IMR-90 (cell line): ENCODE measurements at regions not wholly inside any gene's neighbourhood (a gene's known extent, or its start where the extent isn't known, plus 50 kb on each side); places are given as distances from the start of the nearest gene placed in this dataset.

Source experiments
- ATAC-seq: fragments of 200-7000 bp; cut with Tn5 transposase; 2 replicates; pipeline ENCODE4 v1.9.1; 2020; ENCODE audit warnings: low read depth, mild to moderate bottlenecking, moderate library complexity
- BruUV-seq: library from RNA; stranded (reverse); fragments of 400-500 nt; replicated peaks from 2 replicates; lab custom pipeline; 2021; lab: Mats Ljungman, UMichigan
- CTCF ChIA-PET: fragments of 300-600 bp; formaldehyde crosslinking; extraction: SDS; loops from one replicate; lab custom pipeline; 2021; ENCODE audit warnings: antibody characterized with exemption; lab: Yijun Ruan, JAX
- POLR2A ChIA-PET: fragments of 300-600 bp; sonication (Branson Sonifier 250); formaldehyde crosslinking; loops from one replicate; lab custom pipeline; 2022; ENCODE audit warnings: antibody characterized with exemption; ENCODE audit not compliant: unreplicated experiment; lab: Charles Lee
- DNase-seq: peaks from one replicate; pipeline ENCODE4 v3.0.0; 2013
- H2AFZ ChIP-seq: replicated peaks from 2 replicates; pipeline ENCODE3; 2013; ENCODE audit warnings: low read length, mild to moderate bottlenecking; ENCODE audit not compliant: poor library complexity
- H2AK5ac ChIP-seq: 2 replicates; pipeline ENCODE4 v1.6.1; 2013; ENCODE audit warnings: low read depth, low read length, inconsistent platforms
- H2AK9ac ChIP-seq: replicated peaks from 2 replicates; pipeline ENCODE3; 2013; ENCODE audit warnings: mild to moderate bottlenecking, low read depth, low read length, moderate library complexity; ENCODE audit not compliant: poor library complexity
- H2BK120ac ChIP-seq: 2 replicates; pipeline ENCODE4 v1.6.1; 2013; ENCODE audit warnings: low read depth, low read length, inconsistent platforms
- H2BK15ac ChIP-seq: 3 replicates; pipeline ENCODE4 v1.6.1; 2013; ENCODE audit warnings: low read depth, low read length, inconsistent platforms
- H2BK20ac ChIP-seq: 2 replicates; pipeline ENCODE4 v1.6.1; 2013; ENCODE audit warnings: low read depth, mild to moderate bottlenecking, inconsistent platforms, low read length, moderate library complexity
- H2BK5ac ChIP-seq: 2 replicates; pipeline ENCODE4 v1.6.1; 2013; ENCODE audit warnings: mild to moderate bottlenecking, low read depth, low read length, inconsistent platforms; ENCODE audit not compliant: poor library complexity, severe bottlenecking
- H3K14ac ChIP-seq: replicated peaks from 2 replicates; pipeline ENCODE4 v1.6.1; 2013; ENCODE audit warnings: low read depth, low read length, inconsistent platforms
- H3K18ac ChIP-seq: 2 replicates; pipeline ENCODE4 v1.6.1; 2013; ENCODE audit warnings: low read depth, low read length, control low read depth
- H3K23ac ChIP-seq: 2 replicates; pipeline ENCODE4 v1.6.1; 2013; ENCODE audit warnings: low read depth, low read length, inconsistent platforms
- H3K27ac ChIP-seq: 2 replicates; pipeline ENCODE4 v1.5.1; 2013; ENCODE audit warnings: mild to moderate bottlenecking, control low read depth, low read length; ENCODE audit not compliant: insufficient read depth
- H3K27me3 ChIP-seq: 2 replicates; pipeline ENCODE4 v1.6.1; 2013; ENCODE audit warnings: low read length; ENCODE audit not compliant: control insufficient read depth, insufficient read depth
- H3K36me3 ChIP-seq: 2 replicates; pipeline ENCODE4 v1.6.1; 2013; ENCODE audit warnings: low read length, mixed read lengths; ENCODE audit not compliant: control insufficient read depth, insufficient read depth
- H3K4ac ChIP-seq: 2 replicates; pipeline ENCODE4 v1.6.1; 2013; ENCODE audit warnings: low read depth, low read length, inconsistent platforms
- H3K4me1 ChIP-seq: 2 replicates; pipeline ENCODE4 v1.6.1; 2013; ENCODE audit warnings: low read length, mixed read lengths; ENCODE audit not compliant: control insufficient read depth, insufficient read depth
- H3K4me2 ChIP-seq: 2 replicates; pipeline ENCODE4 v1.6.1; 2013; ENCODE audit warnings: low read depth, mild to moderate bottlenecking, control low read depth, low read length, moderate library complexity
- H3K4me3 ChIP-seq: 2 replicates; pipeline ENCODE4 v1.5.1; 2013; ENCODE audit warnings: low read depth, mild to moderate bottlenecking, control low read depth, low read length, moderate library complexity; ENCODE audit not compliant: insufficient read depth
- H3K56ac ChIP-seq: 2 replicates; pipeline ENCODE4 v1.6.1; 2013; ENCODE audit warnings: low read length, inconsistent platforms; ENCODE audit not compliant: insufficient read depth; ENCODE audit errors: extremely low read depth
- H3K79me1 ChIP-seq, 2 experiments: 2 replicates each; pipeline ENCODE4 v1.6.1; 2013; ENCODE audit warnings: low read length in 2 of 2, inconsistent platforms in 1 of 2, low read depth in 1 of 2
- H3K9ac ChIP-seq: 2 replicates; pipeline ENCODE4 v1.6.1; 2013; ENCODE audit warnings: low read depth, low read length, control low read depth
- H3K9me1 ChIP-seq: 2 replicates; pipeline ENCODE4 v1.6.1; 2013; ENCODE audit warnings: low read length, inconsistent platforms; ENCODE audit not compliant: insufficient read depth
- H3K9me3 ChIP-seq: 2 replicates; pipeline ENCODE4 v1.6.1; 2013; ENCODE audit warnings: low read length; ENCODE audit not compliant: control insufficient read depth, insufficient read depth
- H4K20me1 ChIP-seq: 2 replicates; pipeline ENCODE4 v1.6.1; 2013; ENCODE audit warnings: low read length, inconsistent platforms; ENCODE audit not compliant: insufficient read depth
- H4K5ac ChIP-seq: 2 replicates; pipeline ENCODE4 v1.6.1; 2013; ENCODE audit warnings: mild to moderate bottlenecking, low read depth, low read length, control low read depth
- H4K8ac ChIP-seq, 2 experiments: 2 replicates each; pipeline ENCODE4 v1.6.1; 2013; ENCODE audit warnings: low read depth in 2 of 2, low read length in 2 of 2, control low read depth in 1 of 2, inconsistent platforms in 1 of 2
- H4K91ac ChIP-seq: 2 replicates; pipeline ENCODE4 v1.6.1; 2013; ENCODE audit warnings: low read depth, low read length, inconsistent platforms; ENCODE audit not compliant: insufficient read depth
- BHLHE40 ChIP-seq: fragments of 150-350 bp; IDR thresholded peaks from 2 replicates; pipeline ENCODE4 v1.6.1; 2016; ENCODE audit warnings: mild to moderate bottlenecking, low read depth, low read length
- CEBPB ChIP-seq: IDR thresholded peaks from 2 replicates; pipeline ENCODE4 v1.6.1; 2012; ENCODE audit warnings: low read depth, low read length, improper control_type of control experiment
- CHD1 ChIP-seq: IDR thresholded peaks from 2 replicates; pipeline ENCODE4 v1.6.1; 2012; ENCODE audit warnings: low read depth, low read length, improper control_type of control experiment
- ELK1 ChIP-seq: fragments of 150-350 bp; IDR thresholded peaks from 2 replicates; pipeline ENCODE4 v1.6.1; 2016; ENCODE audit warnings: low read depth, mild to moderate bottlenecking, low read length, moderate library complexity, borderline replicate concordance
- FOS ChIP-seq: fragments of 150-350 bp; IDR thresholded peaks from 2 replicates; pipeline ENCODE4 v1.6.1; 2016; ENCODE audit warnings: low read depth, low read length
- MAFK ChIP-seq: IDR thresholded peaks from 2 replicates; pipeline ENCODE4 v1.6.1; 2012; ENCODE audit warnings: low read depth, low read length, improper control_type of control experiment
- MAZ ChIP-seq: IDR thresholded peaks from 2 replicates; pipeline ENCODE4 v1.6.1; 2012; ENCODE audit warnings: low read depth, mild to moderate bottlenecking, low read length, improper control_type of control experiment, moderate library complexity, borderline replicate concordance
- MXI1 ChIP-seq: IDR thresholded peaks from 2 replicates; pipeline ENCODE4 v1.6.1; 2012; ENCODE audit warnings: low read depth, mild to moderate bottlenecking, low read length, moderate library complexity, borderline replicate concordance
- NFE2L2 ChIP-seq: fragments of 150-350 bp; IDR thresholded peaks from 2 replicates; pipeline ENCODE4 v1.6.1; 2016; ENCODE audit warnings: low read depth, mild to moderate bottlenecking, low read length
- RAD21 ChIP-seq: IDR thresholded peaks from 2 replicates; pipeline ENCODE4 v1.6.1; 2012; ENCODE audit warnings: low read length, improper control_type of control experiment
- RFX5 ChIP-seq: IDR thresholded peaks from 2 replicates; pipeline ENCODE4 v1.8.0; 2012; ENCODE audit warnings: low read depth, mild to moderate bottlenecking, low read length, moderate library complexity
- SMC3 ChIP-seq: fragments of 150-350 bp; IDR thresholded peaks from 2 replicates; pipeline ENCODE4 v1.6.1; 2016; ENCODE audit warnings: low read depth, mild to moderate bottlenecking, antibody characterized with exemption, low read length, moderate library complexity
- WGBS, 2 experiments: methylation state at CpG; one replicate each; pipeline versions ENCODE4 v1.1.5 to v1.1.7; 2013; ENCODE audit warnings: missing lambda C conversion rate in 2 of 2; ENCODE audit not compliant: insufficient read length in 1 of 2; ENCODE audit errors: extremely low coverage in 2 of 2; 5-methylcytosine and 5-hydroxymethylcytosine counted together
- dilution Hi-C: fragments of 300-500 bp; cut with HindIII; formaldehyde crosslinking; loops from one replicate; pipeline ENCODE4 v1.14.3; 2018; ENCODE audit warnings: low sequenced_read_pairs; ENCODE audit not compliant: unreplicated experiment
- in situ Hi-C: fragments of 300-500 bp; cut with MboI; formaldehyde crosslinking; loops from 3 replicates; pipeline ENCODE4 v1.14.3; 2019; ENCODE audit warnings: low sequenced_read_pairs, inconsistent platforms, mixed read lengths
- intact Hi-C: fragments of 100-400 bp; cut with micrococcal nuclease; formaldehyde crosslinking; loops from 2 replicates; pipeline ENCODE4 v1.10.0; 2022
- TF ChIP-seq, protein P1 (sequence below): conservative IDR thresholded peaks from 2 replicates; pipeline ENCODE4 v1.5.1; 2012; ENCODE audit warnings: mild to moderate bottlenecking, low read depth, low read length, improper control_type of control experiment
- TF ChIP-seq, protein P2 (sequence below): fragments of 150-350 bp; IDR thresholded peaks from 2 replicates; pipeline ENCODE4 v1.6.1; 2017; ENCODE audit warnings: mild to moderate bottlenecking, antibody characterized with exemption, low read length, low read depth

DNA sequence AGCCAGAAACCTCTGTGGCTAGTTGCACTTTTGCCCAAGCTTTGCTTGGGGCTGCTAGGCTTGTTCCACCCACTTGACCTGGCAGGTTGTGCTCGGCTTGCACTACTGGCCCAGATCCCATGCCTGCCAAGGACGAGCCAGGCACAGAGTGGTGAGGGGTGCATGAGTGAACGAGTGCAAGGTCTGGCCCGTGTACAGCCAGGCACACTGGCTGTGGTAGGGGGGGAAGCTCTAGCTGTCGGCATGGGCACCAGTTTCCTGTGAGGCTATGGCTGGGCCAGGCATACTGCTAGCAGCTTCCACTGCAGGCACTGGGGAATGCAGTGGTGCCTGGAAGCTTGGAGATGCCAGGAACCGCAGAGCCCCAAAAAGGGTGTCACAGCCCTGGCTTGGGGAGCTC lies 210.4 kb downstream of the AKAIN1 start:
- Histone ChIP-seq H2AK9ac (no peak overlapping the region), H4K5ac (no peak overlapping the region), H3K9me1 (no peaks in the 10 kb centered on the region), H2AK5ac (no peak overlapping the region), H2AFZ (no peak overlapping the region), H3K27me3 (no peaks in the 10 kb centered on the region), H3K79me1 (no peaks in the 10 kb centered on the region), H3K9me3 (peaks cover 24% of the 10 kb centered on the region), H3K4ac (no peak overlapping the region), H3K14ac (no peak overlapping the region), H4K91ac (no peak overlapping the region), H3K56ac (no peak overlapping the region), H3K9ac (no peak overlapping the region), H2BK20ac (no peak overlapping the region), H3K23ac (no peak overlapping the region), H4K20me1 (no peaks in the 10 kb centered on the region), H3K4me1 (no peaks in the 10 kb centered on the region), H2BK5ac (no peak overlapping the region), H3K4me2 (no peak overlapping the region), H3K27ac (no peak overlapping the region), H2BK120ac (no peak overlapping the region), H3K18ac (no peak overlapping the region), H3K36me3 (no peaks in the 10 kb centered on the region), H2BK15ac (no peak overlapping the region), H4K8ac (no peak overlapping the region), H3K4me3 (no peak overlapping the region)
- CTCF ChIA-PET = no interaction called here
- no peak for ATAC-seq
- POLR2A ChIA-PET = no interaction called here
- in situ Hi-C loops (loop anchor here (25.0 kb wide), 1 partner anchor 101 kb away; no protein-coding TSS in a partner anchor), intact Hi-C loops (no loop called here), dilution Hi-C loops (no loop called here)
- no peak for DNase-seq
- no CpG with 5 or more reads among the region's 6 CpGs for WGBS, 2 experiments
- no TSS peak for BruUV-seq
- TF ChIP-seq RFX5 = no peak
- TF ChIP-seq MAZ = no peak
- TF ChIP-seq ELK1 = no peak
- TF ChIP-seq NFE2L2 = no peak
- TF ChIP-seq, protein P1, sequence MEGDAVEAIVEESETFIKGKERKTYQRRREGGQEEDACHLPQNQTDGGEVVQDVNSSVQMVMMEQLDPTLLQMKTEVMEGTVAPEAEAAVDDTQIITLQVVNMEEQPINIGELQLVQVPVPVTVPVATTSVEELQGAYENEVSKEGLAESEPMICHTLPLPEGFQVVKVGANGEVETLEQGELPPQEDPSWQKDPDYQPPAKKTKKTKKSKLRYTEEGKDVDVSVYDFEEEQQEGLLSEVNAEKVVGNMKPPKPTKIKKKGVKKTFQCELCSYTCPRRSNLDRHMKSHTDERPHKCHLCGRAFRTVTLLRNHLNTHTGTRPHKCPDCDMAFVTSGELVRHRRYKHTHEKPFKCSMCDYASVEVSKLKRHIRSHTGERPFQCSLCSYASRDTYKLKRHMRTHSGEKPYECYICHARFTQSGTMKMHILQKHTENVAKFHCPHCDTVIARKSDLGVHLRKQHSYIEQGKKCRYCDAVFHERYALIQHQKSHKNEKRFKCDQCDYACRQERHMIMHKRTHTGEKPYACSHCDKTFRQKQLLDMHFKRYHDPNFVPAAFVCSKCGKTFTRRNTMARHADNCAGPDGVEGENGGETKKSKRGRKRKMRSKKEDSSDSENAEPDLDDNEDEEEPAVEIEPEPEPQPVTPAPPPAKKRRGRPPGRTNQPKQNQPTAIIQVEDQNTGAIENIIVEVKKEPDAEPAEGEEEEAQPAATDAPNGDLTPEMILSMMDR = no peak
- TF ChIP-seq CHD1 = no peak
- no peak for TF ChIP-seq BHLHE40
- no peak for TF ChIP-seq MAFK
- no peak for TF ChIP-seq RAD21
- TF ChIP-seq MXI1 = no peak
- no peak for TF ChIP-seq FOS
- TF ChIP-seq CEBPB = no peak
- TF ChIP-seq SMC3 = no peak
- TF ChIP-seq, protein P2, sequence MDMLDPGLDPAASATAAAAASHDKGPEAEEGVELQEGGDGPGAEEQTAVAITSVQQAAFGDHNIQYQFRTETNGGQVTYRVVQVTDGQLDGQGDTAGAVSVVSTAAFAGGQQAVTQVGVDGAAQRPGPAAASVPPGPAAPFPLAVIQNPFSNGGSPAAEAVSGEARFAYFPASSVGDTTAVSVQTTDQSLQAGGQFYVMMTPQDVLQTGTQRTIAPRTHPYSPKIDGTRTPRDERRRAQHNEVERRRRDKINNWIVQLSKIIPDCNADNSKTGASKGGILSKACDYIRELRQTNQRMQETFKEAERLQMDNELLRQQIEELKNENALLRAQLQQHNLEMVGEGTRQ = no peak
